Neuronal stem cell (in vitro differentiated cells): ENCODE measurements at regions not wholly inside any gene's neighbourhood (a gene's known extent, or its start where the extent isn't known, plus 50 kb on each side); places are given as distances from the start of the nearest gene placed in this dataset.

Source experiments
- DNase-seq: peaks from one replicate; pipeline ENCODE4 v3.0.0-alpha.2; 2013; ENCODE audit warnings: low spot score
- H2AFZ ChIP-seq: one replicate; pipeline ENCODE4 v1.6.1; 2013; ENCODE audit warnings: mild to moderate bottlenecking, low read length, inconsistent platforms
- H2AK5ac ChIP-seq: 2 replicates; pipeline ENCODE4 v1.6.1; 2013; ENCODE audit warnings: low read depth, mild to moderate bottlenecking, inconsistent platforms, low read length, moderate library complexity, mixed read lengths
- H2BK120ac ChIP-seq: 2 replicates; pipeline ENCODE4 v1.6.1; 2013; ENCODE audit warnings: low read depth, mild to moderate bottlenecking, inconsistent platforms, low read length, moderate library complexity, mixed read lengths
- H2BK12ac ChIP-seq: one replicate; pipeline ENCODE4 v1.6.1; 2013; ENCODE audit warnings: low read length, inconsistent platforms
- H2BK15ac ChIP-seq: 2 replicates; pipeline ENCODE4 v1.6.1; 2013; ENCODE audit warnings: mild to moderate bottlenecking, low read length, inconsistent platforms, mixed read lengths
- H2BK5ac ChIP-seq: one replicate; pipeline ENCODE4 v1.6.1; 2013; ENCODE audit warnings: inconsistent platforms, mild to moderate bottlenecking, low read length, moderate library complexity
- H3K14ac ChIP-seq: one replicate; pipeline ENCODE4 v1.6.1; 2013; ENCODE audit warnings: low read length, inconsistent platforms
- H3K18ac ChIP-seq: 2 replicates; pipeline ENCODE4 v1.6.1; 2013; ENCODE audit warnings: low read length, inconsistent platforms
- H3K23ac ChIP-seq: 2 replicates; pipeline ENCODE4 v1.6.1; 2013; ENCODE audit warnings: low read depth, mild to moderate bottlenecking, mixed read lengths, low read length, inconsistent platforms; ENCODE audit not compliant: poor library complexity
- H3K27ac ChIP-seq: replicated peaks from 3 replicates; pipeline ENCODE4 v1.5.1; 2013; ENCODE audit warnings: low read length, inconsistent platforms
- H3K27me3 ChIP-seq, 3 experiments: 2 replicates each; pipeline ENCODE4 v1.6.1; 2013; ENCODE audit warnings: low read length in 3 of 3, mild to moderate bottlenecking in 2 of 3, inconsistent platforms in 1 of 3, low read depth in 1 of 3, mixed read lengths in 1 of 3, moderate library complexity in 1 of 3; ENCODE audit not compliant: control insufficient read depth in 3 of 3, insufficient read depth in 3 of 3
- H3K36me3 ChIP-seq, 2 donors: replicated peaks in 1 of 2; 2 replicates each; pipeline ENCODE4 v1.6.1; 2013; ENCODE audit warnings: low read length in 2 of 2; ENCODE audit not compliant: control insufficient read depth in 2 of 2, insufficient read depth in 2 of 2
- H3K4ac ChIP-seq: 2 replicates; pipeline ENCODE4 v1.6.1; 2013; ENCODE audit warnings: inconsistent platforms, mild to moderate bottlenecking, low read length, moderate library complexity
- H3K4me1 ChIP-seq, 2 donors: 1 replicate in 1 of 2; 2 replicates in 1 of 2; pipeline ENCODE4 v1.6.1; 2013; ENCODE audit warnings: low read length in 2 of 2, low read depth in 1 of 2; ENCODE audit not compliant: control insufficient read depth in 2 of 2, insufficient read depth in 1 of 2
- H3K4me2 ChIP-seq: one replicate; pipeline ENCODE4 v1.6.1; 2013; ENCODE audit warnings: mild to moderate bottlenecking, low read length, inconsistent platforms; ENCODE audit not compliant: insufficient read depth, poor library complexity, severe bottlenecking
- H3K4me3 ChIP-seq, 2 donors: 2 replicates each; pipeline ENCODE4 v1.5.1; 2013; ENCODE audit warnings: low read length in 2 of 2, mild to moderate bottlenecking in 2 of 2, inconsistent platforms in 1 of 2, moderate library complexity in 1 of 2
- H3K79me1 ChIP-seq: one replicate; pipeline ENCODE4 v1.6.1; 2013; ENCODE audit warnings: low read depth, mild to moderate bottlenecking, inconsistent platforms, low read length, moderate library complexity
- H3K9ac ChIP-seq: one replicate; pipeline ENCODE4 v1.6.1; 2013; ENCODE audit warnings: mild to moderate bottlenecking, low read depth, low read length, inconsistent platforms; ENCODE audit not compliant: poor library complexity
- H3K9me3 ChIP-seq, 2 donors: replicated peaks in 1 of 2; 2 replicates each; pipeline versions ENCODE3 to v1.6.1; 2013; ENCODE audit warnings: low read length in 2 of 2, mild to moderate bottlenecking in 2 of 2, inconsistent platforms in 1 of 2, low read depth in 1 of 2, mixed read lengths in 1 of 2, moderate library complexity in 1 of 2; ENCODE audit not compliant: control insufficient read depth in 2 of 2, insufficient read depth in 1 of 2
- H4K8ac ChIP-seq: one replicate; pipeline ENCODE4 v1.6.1; 2013; ENCODE audit warnings: low read depth, mild to moderate bottlenecking, inconsistent platforms, low read length, moderate library complexity
- H4K91ac ChIP-seq: one replicate; pipeline ENCODE4 v1.6.1; 2013; ENCODE audit warnings: low read length, low read depth, mild to moderate bottlenecking, inconsistent platforms; ENCODE audit not compliant: poor library complexity
- WGBS, 2 donors: extraction: QIAGEN DNeasy Blood & Tissue Kit; methylation state at CpG; one replicate each; pipeline ENCODE4 v1.1.7; 2013; ENCODE audit warnings: missing lambda C conversion rate in 2 of 2, mixed read lengths in 1 of 2; ENCODE audit not compliant: insufficient read length in 2 of 2, insufficient replicate concordance in 1 of 2; ENCODE audit errors: extremely low coverage in 2 of 2; 5-methylcytosine and 5-hydroxymethylcytosine counted together

GRCh38 chr3:17840126-17840525 lies 97.7 kb upstream of the TBC1D5 start:
- H3K9ac ChIP-seq: no peak overlapping the region
- H3K4me1 ChIP-seq: peaks cover 0 to 3% of the 10 kb centered on the region in 2 donors
- no peak overlapping the region for H4K91ac ChIP-seq
- no peak overlapping the region for H2BK5ac ChIP-seq
- H3K18ac ChIP-seq: no peak overlapping the region
- H2BK12ac ChIP-seq: no peak overlapping the region
- no peak overlapping the region for H2AFZ ChIP-seq
- H3K4ac ChIP-seq: no peak overlapping the region
- WGBS, 2 donors: 100% methylated on average over 1 to 2 of the region's 4 CpGs
- no peak for DNase-seq
- no peak overlapping the region for H2BK120ac ChIP-seq
- no peaks in the 10 kb centered on the region for H3K27me3 ChIP-seq
- H3K23ac ChIP-seq: no peak overlapping the region
- no peak overlapping the region for H3K27ac ChIP-seq
- H4K8ac ChIP-seq: no peak overlapping the region
- H3K9me3 ChIP-seq: no peaks in the 10 kb centered on the region
- H3K79me1 ChIP-seq: no peaks in the 10 kb centered on the region
- H3K36me3 ChIP-seq: no peaks in the 10 kb centered on the region
- H2BK15ac ChIP-seq: no peak overlapping the region
- no peak overlapping the region for H3K4me2 ChIP-seq
- no peak overlapping the region for H3K14ac ChIP-seq
- no peak overlapping the region for H3K4me3 ChIP-seq
- H2AK5ac ChIP-seq: no peak overlapping the region

GRCh38 chr3:17836919-17837318 lies 94.5 kb upstream of the TBC1D5 start:
- Histone ChIP-seq H3K9ac (no peak overlapping the region), H3K36me3 (no peaks in the 10 kb centered on the region), H3K4me3 (no peak overlapping the region), H3K4ac (no peak overlapping the region), H4K8ac (no peak overlapping the region), H2AK5ac (no peak overlapping the region), H4K91ac (no peak overlapping the region), H2BK15ac (no peak overlapping the region), H2BK120ac (no peak overlapping the region), H3K27me3 (no peaks in the 10 kb centered on the region), H3K4me1 (peaks cover 0 to 3% of the 10 kb centered on the region in 2 donors), H3K18ac (no peak overlapping the region), H3K9me3 (no peaks in the 10 kb centered on the region), H3K79me1 (no peaks in the 10 kb centered on the region), H3K4me2 (no peak overlapping the region), H2BK5ac (no peak overlapping the region), H3K23ac (no peak overlapping the region), H2AFZ (no peak overlapping the region), H3K14ac (no peak overlapping the region), H3K27ac (no peak overlapping the region), H2BK12ac (no peak overlapping the region)
- DNase-seq: no peak
- WGBS, 2 donors: no CpG with 5 or more reads among the region's 6 CpGs

- H2BK15ac ChIP-seq: no peak overlapping the region
- H3K4me3 ChIP-seq: no peak overlapping the region
- no peaks in the 10 kb centered on the region for H3K27me3 ChIP-seq
- H2BK5ac ChIP-seq: no peak overlapping the region
- no peak overlapping the region for H3K4ac ChIP-seq
- peaks cover 0 to 3% of the 10 kb centered on the region in 2 donors for H3K4me1 ChIP-seq
- H3K79me1 ChIP-seq: no peaks in the 10 kb centered on the region
- no peak overlapping the region for H3K9ac ChIP-seq
- H3K4me2 ChIP-seq: no peak overlapping the region
- no peak overlapping the region for H2AK5ac ChIP-seq
- no peaks in the 10 kb centered on the region for H3K9me3 ChIP-seq
- DNase-seq: no peak
- no peak overlapping the region for H2BK120ac ChIP-seq
- no peak overlapping the region for H4K8ac ChIP-seq
- H4K91ac ChIP-seq: no peak overlapping the region
- H3K14ac ChIP-seq: no peak overlapping the region
- no peak overlapping the region for H3K27ac ChIP-seq
- H2BK12ac ChIP-seq: no peak overlapping the region
- no peak overlapping the region for H2AFZ ChIP-seq
- H3K36me3 ChIP-seq: no peaks in the 10 kb centered on the region
- H3K18ac ChIP-seq: no peak overlapping the region
- WGBS, 2 donors: no CpG with 5 or more reads among the region's 3 CpGs
- no peak overlapping the region for H3K23ac ChIP-seq
Measured at GRCh38 chr3:17836092-17836491, 93.7 kb upstream of the TBC1D5 start.

- no peaks in the 10 kb centered on the region for H3K27me3 ChIP-seq
- H2BK15ac ChIP-seq: no peak overlapping the region
- no peak overlapping the region for H3K14ac ChIP-seq
- no peak overlapping the region for H3K27ac ChIP-seq
- H3K9me3 ChIP-seq: no peaks in the 10 kb centered on the region
- H2BK120ac ChIP-seq: no peak overlapping the region
- no peak overlapping the region for H3K9ac ChIP-seq
- WGBS, 2 donors: no CpG with 5 or more reads among the region's 5 CpGs
- H2AK5ac ChIP-seq: no peak overlapping the region
- H3K36me3 ChIP-seq: no peaks in the 10 kb centered on the region
- no peaks in the 10 kb centered on the region for H3K79me1 ChIP-seq
- H3K4me3 ChIP-seq: no peak overlapping the region
- DNase-seq: no peak
- H3K23ac ChIP-seq: no peak overlapping the region
- H2BK12ac ChIP-seq: no peak overlapping the region
- no peaks in the 10 kb centered on the region for H3K4me1 ChIP-seq
- H3K4me2 ChIP-seq: no peak overlapping the region
- no peak overlapping the region for H3K18ac ChIP-seq
- no peak overlapping the region for H2AFZ ChIP-seq
- no peak overlapping the region for H4K8ac ChIP-seq
- no peak overlapping the region for H2BK5ac ChIP-seq
- H4K91ac ChIP-seq: no peak overlapping the region
- no peak overlapping the region for H3K4ac ChIP-seq
Measured at GRCh38 chr3:17833786-17834559, 91.5 kb upstream of the TBC1D5 start.
